Karpas-422 (cell line): ENCODE measurements at regions not wholly inside any gene's neighbourhood (a gene's known extent, or its start where the extent isn't known, plus 50 kb on each side); places are given as distances from the start of the nearest gene placed in this dataset.
"Not testable (repeated sequence)": the region's sequence is repeated elsewhere in the genome, so short reads cannot be mapped to it uniquely, and the experiment has no call there.

Source experiments
- DNase-seq: peaks from one replicate; pipeline ENCODE4 v3.0.0-alpha.2; 2015
- H2AFZ ChIP-seq: fragments of 200-600 bp; sonication (generic); 2 replicates; pipeline ENCODE4 v1.6.1; 2014; ENCODE audit warnings: antibody characterized with exemption, low read length, mixed read lengths
- H3K27ac ChIP-seq: fragments of 200-600 bp; sonication (generic); 2 replicates; pipeline ENCODE4 v1.5.1; 2014; ENCODE audit warnings: mild to moderate bottlenecking, low read length, moderate library complexity
- H3K27me3 ChIP-seq: fragments of 200-600 bp; sonication (generic); 2 replicates; pipeline ENCODE4 v1.6.1; 2014; ENCODE audit warnings: low read length, mixed read lengths
- H3K36me3 ChIP-seq: fragments of 200-600 bp; sonication (generic); 2 replicates; pipeline ENCODE4 v1.6.1; 2014; ENCODE audit warnings: low read length, mixed read lengths; ENCODE audit not compliant: insufficient read depth
- H3K4me1 ChIP-seq: fragments of 200-600 bp; sonication (generic); 2 replicates; pipeline ENCODE4 v1.6.1; 2014; ENCODE audit warnings: mild to moderate bottlenecking, low read length, mixed read lengths
- H3K4me2 ChIP-seq: fragments of 200-600 bp; sonication (generic); 2 replicates; pipeline ENCODE4 v1.6.1; 2014; ENCODE audit warnings: low read length, low read depth, mild to moderate bottlenecking; ENCODE audit not compliant: poor library complexity, severe bottlenecking
- H3K4me3 ChIP-seq: fragments of 200-600 bp; sonication (generic); 2 replicates; pipeline ENCODE4 v1.5.1; 2014; ENCODE audit warnings: mild to moderate bottlenecking, antibody characterized with exemption, low read length, mixed read lengths
- H3K79me2 ChIP-seq: fragments of 200-600 bp; sonication (generic); 2 replicates; pipeline ENCODE4 v1.6.1; 2014; ENCODE audit warnings: mild to moderate bottlenecking, low read length, mixed read lengths
- H3K9ac ChIP-seq: fragments of 200-600 bp; sonication (generic); 2 replicates; pipeline ENCODE4 v1.6.0; 2014; ENCODE audit warnings: low read length
- H3K9me2 ChIP-seq: fragments of 200-600 bp; sonication (generic), shearing (Covaris generic); replicated peaks from 2 replicates; pipeline ENCODE4 v1.6.0; 2014; ENCODE audit warnings: mild to moderate bottlenecking, low read length, moderate library complexity; ENCODE audit not compliant: insufficient read depth
- H3K9me3 ChIP-seq: fragments of 300-700, 200-600 bp; sonication (generic); 2 replicates; pipeline ENCODE4 v1.6.1; 2014; ENCODE audit warnings: low read length, mixed read lengths
- H4K20me1 ChIP-seq: fragments of 200-600 bp; sonication (generic); 2 replicates; pipeline ENCODE4 v1.6.1; 2014; ENCODE audit warnings: mild to moderate bottlenecking, antibody characterized with exemption, low read length, low read depth; ENCODE audit not compliant: insufficient read depth

DNA sequence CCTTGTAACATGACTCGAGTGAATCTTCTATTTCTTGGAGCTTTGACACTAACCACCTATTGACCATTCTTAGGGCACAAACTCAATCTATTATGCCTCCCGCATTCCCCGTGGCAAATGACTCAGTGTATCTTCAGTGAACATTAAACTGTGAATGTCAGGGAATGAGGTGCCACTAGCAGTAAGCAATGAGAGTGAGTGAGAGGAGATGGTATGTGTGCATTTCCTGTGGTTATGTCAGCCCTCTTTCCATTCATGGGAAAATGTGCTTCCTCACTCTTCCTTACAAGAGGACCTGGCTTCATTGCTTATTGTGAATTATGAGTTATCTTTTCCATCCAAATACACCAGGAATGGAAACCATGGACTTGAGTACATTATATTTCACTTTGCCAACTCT, 229.2 kb downstream of the EMP1 start:
- no peak overlapping the region for H2AFZ ChIP-seq
- H3K9me2 ChIP-seq: no peaks in the 10 kb centered on the region
- H3K27ac ChIP-seq: no peak overlapping the region
- H3K9ac ChIP-seq: no peak overlapping the region
- no peaks in the 10 kb centered on the region for H3K27me3 ChIP-seq
- no peak for DNase-seq
- no peaks in the 10 kb centered on the region for H3K9me3 ChIP-seq
- H3K36me3 ChIP-seq: no peaks in the 10 kb centered on the region
- H4K20me1 ChIP-seq: no peaks in the 10 kb centered on the region
- no peaks in the 10 kb centered on the region for H3K4me1 ChIP-seq
- H3K4me3 ChIP-seq: no peak overlapping the region
- no peaks in the 10 kb centered on the region for H3K79me2 ChIP-seq
- H3K4me2 ChIP-seq: no peak overlapping the region

- Histone ChIP-seq H4K20me1 (no peaks in the 10 kb centered on the region), H3K36me3 (no peaks in the 10 kb centered on the region), H3K79me2 (no peaks in the 10 kb centered on the region), H3K9me3 (no peaks in the 10 kb centered on the region), H3K9ac (no peak overlapping the region), H3K27ac (no peak overlapping the region), H2AFZ (no peak overlapping the region), H3K4me1 (no peaks in the 10 kb centered on the region), H3K27me3 (no peaks in the 10 kb centered on the region), H3K4me2 (no peak overlapping the region), H3K4me3 (no peak overlapping the region), H3K9me2 (no peaks in the 10 kb centered on the region)
- DNase-seq: no peak
Measured at GRCh38 chr12:13422291-13422690, 225.8 kb downstream of the EMP1 start.

DNA sequence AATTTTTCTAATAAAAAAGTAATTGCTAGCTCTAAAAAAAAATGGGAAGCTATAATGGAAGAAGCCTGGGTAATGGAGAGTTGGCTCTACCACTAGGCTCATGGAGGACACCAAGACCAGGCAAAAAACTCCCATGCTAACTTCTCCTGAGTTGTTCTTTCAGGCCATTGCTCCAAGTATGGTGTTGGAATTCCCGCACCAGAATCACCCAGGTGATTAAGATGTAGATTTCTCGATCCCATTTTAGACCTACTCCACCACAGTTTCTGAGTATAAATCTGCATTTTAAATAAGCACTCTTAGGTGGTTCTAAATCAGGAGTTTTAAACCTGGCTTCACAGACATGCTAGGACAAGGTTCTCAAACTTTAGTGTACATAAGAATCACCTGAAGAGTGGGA, 221.0 kb downstream of the EMP1 start:
- Histone ChIP-seq H4K20me1 (no peaks in the 10 kb centered on the region), H2AFZ (no peak overlapping the region), H3K36me3 (no peaks in the 10 kb centered on the region), H3K9me2 (no peaks in the 10 kb centered on the region), H3K4me2 (no peak overlapping the region), H3K27me3 (no peaks in the 10 kb centered on the region), H3K79me2 (no peaks in the 10 kb centered on the region), H3K4me1 (no peaks in the 10 kb centered on the region), H3K27ac (no peak overlapping the region), H3K4me3 (no peak overlapping the region), H3K9ac (no peak overlapping the region), H3K9me3 (no peaks in the 10 kb centered on the region)
- no peak for DNase-seq

DNA sequence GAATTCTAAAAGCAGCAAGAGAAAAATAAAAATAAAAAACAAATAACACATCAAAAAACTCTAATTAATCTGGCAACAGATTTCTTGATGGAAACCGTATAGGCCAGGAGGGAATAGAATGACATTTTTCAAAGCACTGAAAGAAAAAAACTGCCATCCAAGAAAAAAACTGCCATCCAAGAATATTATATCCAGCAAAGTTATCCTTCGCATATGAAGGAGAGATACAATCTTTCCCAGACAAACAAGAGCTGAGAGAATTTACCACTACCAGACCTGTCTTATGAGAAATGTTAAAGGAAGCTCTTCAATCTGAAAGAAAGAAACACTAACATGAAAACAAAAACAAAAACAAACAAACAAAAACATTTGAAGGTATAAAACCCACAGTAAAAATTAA, 214.8 kb downstream of the EMP1 start:
- Histone ChIP-seq H3K9me3 (no peaks in the 10 kb centered on the region), H3K4me2 (no peak overlapping the region), H3K4me3 (no peak overlapping the region), H3K27me3 (no peaks in the 10 kb centered on the region), H3K9me2 (no peaks in the 10 kb centered on the region), H3K9ac (no peak overlapping the region), H4K20me1 (no peaks in the 10 kb centered on the region), H3K36me3 (no peaks in the 10 kb centered on the region), H3K27ac (no peak overlapping the region), H3K4me1 (no peaks in the 10 kb centered on the region), H2AFZ (no peak overlapping the region), H3K79me2 (no peaks in the 10 kb centered on the region)
- DNase-seq: no peak

- no peaks in the 10 kb centered on the region for H3K27me3 ChIP-seq
- H2AFZ ChIP-seq: no peak overlapping the region
- no peaks in the 10 kb centered on the region for H4K20me1 ChIP-seq
- no peak for DNase-seq
- H3K9me2 ChIP-seq: no peaks in the 10 kb centered on the region
- no peaks in the 10 kb centered on the region for H3K36me3 ChIP-seq
- no peak overlapping the region for H3K27ac ChIP-seq
- H3K4me2 ChIP-seq: no peak overlapping the region
- no peak overlapping the region for H3K9ac ChIP-seq
- H3K4me1 ChIP-seq: no peaks in the 10 kb centered on the region
- H3K4me3 ChIP-seq: no peak overlapping the region
- no peaks in the 10 kb centered on the region for H3K9me3 ChIP-seq
- H3K79me2 ChIP-seq: no peaks in the 10 kb centered on the region
Measured at GRCh38 chr12:13405961-13406703, 209.6 kb downstream of the EMP1 start.

DNA sequence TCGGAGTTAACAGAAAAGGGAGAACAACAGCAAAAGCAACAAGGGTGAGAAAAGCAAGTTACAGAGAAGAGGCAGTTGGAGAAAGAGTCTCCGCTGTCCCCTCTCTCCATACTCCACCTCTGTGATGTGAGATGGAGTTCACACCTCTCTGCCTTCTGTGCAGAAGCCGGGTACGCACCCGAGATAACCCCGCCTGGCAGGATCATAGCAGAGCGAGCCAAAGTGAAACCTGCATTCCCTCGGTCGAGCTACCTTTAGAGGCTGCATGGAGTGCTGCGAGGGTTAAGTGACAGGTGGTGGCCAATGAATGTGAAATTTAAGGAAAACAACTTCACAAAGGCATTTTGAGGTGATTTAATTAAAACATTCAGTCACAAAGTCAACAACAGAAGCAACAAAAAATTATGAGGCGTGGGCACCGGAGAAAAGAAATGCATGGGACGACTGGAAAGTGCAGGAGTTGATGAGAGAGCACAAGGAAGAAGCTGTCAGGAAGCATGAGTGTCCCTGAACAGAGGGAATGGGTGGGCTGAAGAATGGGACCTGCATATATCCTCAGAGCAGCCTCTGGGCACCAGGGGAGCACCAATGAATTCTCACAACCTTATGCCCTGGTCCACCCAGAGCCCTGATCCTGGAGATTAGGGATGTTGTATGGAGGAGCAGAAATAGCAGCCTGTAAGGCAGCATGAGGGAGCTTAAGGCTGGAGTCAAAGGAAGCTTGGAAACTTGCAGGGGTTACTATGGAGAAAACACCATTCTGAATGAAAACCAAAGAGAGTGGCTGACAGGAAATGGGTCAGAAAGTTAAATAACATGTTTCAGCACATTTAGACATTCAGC, 208.3 kb downstream of the EMP1 start:
- no peaks in the 10 kb centered on the region for H3K36me3 ChIP-seq
- no peak overlapping the region for H3K4me2 ChIP-seq
- no peak overlapping the region for H3K9ac ChIP-seq

GRCh38 chr12:13404111-13404628, 207.6 kb downstream of the EMP1 start:
- H3K36me3 ChIP-seq: no peaks in the 10 kb centered on the region
- DNase-seq: no peak
- H3K9me3 ChIP-seq: no peaks in the 10 kb centered on the region
- H2AFZ ChIP-seq: no peak overlapping the region
- H3K27me3 ChIP-seq: no peaks in the 10 kb centered on the region
- no peak overlapping the region for H3K4me3 ChIP-seq
- H3K9me2 ChIP-seq: no peaks in the 10 kb centered on the region
- no peak overlapping the region for H3K27ac ChIP-seq
- H4K20me1 ChIP-seq: no peaks in the 10 kb centered on the region
- no peak overlapping the region for H3K9ac ChIP-seq
- no peaks in the 10 kb centered on the region for H3K79me2 ChIP-seq
- H3K4me2 ChIP-seq: no peak overlapping the region
- no peaks in the 10 kb centered on the region for H3K4me1 ChIP-seq

More for the DNA sequence above, 208.3 kb downstream of the EMP1 start:
- Histone ChIP-seq H3K9me2 (no peaks in the 10 kb centered on the region), H3K79me2 (no peaks in the 10 kb centered on the region), H3K9me3 (no peaks in the 10 kb centered on the region), H3K27me3 (no peaks in the 10 kb centered on the region), H3K4me1 (no peaks in the 10 kb centered on the region), H3K4me3 (no peak overlapping the region), H3K27ac (no peak overlapping the region), H4K20me1 (no peaks in the 10 kb centered on the region), H2AFZ (no peak overlapping the region)
- DNase-seq: no peak

DNA sequence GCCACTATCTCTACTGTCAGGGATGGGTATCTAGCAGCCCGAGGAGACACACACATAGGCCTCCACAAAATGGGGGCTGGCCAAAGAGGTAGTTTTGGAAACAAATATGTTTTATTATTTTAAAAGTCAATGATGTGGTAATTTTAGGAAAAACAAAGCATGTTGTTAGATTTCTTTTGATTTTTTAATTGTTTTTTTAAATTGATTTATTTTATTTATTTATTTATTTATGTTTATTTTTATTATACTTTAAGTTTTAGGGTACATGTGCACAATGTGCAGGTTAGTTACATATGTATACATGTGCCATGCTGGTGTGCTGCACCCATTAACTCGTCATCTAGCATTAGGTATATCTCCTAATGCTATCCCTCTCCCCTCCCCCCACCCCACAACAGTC, 194.8 kb downstream of the EMP1 start:
- not testable (repeated sequence) for H3K27me3 ChIP-seq, H3K36me3 ChIP-seq, H3K9me2 ChIP-seq, H3K79me2 ChIP-seq, H3K4me3 ChIP-seq, H3K4me1 ChIP-seq, H3K4me2 ChIP-seq, H3K27ac ChIP-seq, H3K9me3 ChIP-seq, H2AFZ ChIP-seq, H4K20me1 ChIP-seq, H3K9ac ChIP-seq, DNase-seq
